ENCODE measurements at regions not wholly inside any gene's neighbourhood (a gene's known extent, or its start where the extent isn't known, plus 50 kb on each side); places are given as distances from the start of the nearest gene placed in this dataset.

- TF ChIP-seq POLR2A (IDR thresholded peaks at IDR 0.05) (no peak), CTCF (IDR thresholded peaks at IDR 0.05) (no peak)
Measured at GRCh38 chr13:91053318-91054065, 294.0 kb upstream of the MIR17HG start.
